HEK293 (cell line): ENCODE measurements at regions not wholly inside any gene's neighbourhood (a gene's known extent, or its start where the extent isn't known, plus 50 kb on each side); places are given as distances from the start of the nearest gene placed in this dataset.

Experiments
- CTCF ChIA-PET: fragments of 350-600 bp; formaldehyde crosslinking; extraction: SDS; loops from one replicate; lab custom pipeline; 2021; ENCODE audit warnings: antibody characterized with exemption; lab: Yijun Ruan, JAX
- POLR2A ChIA-PET: fragments of 300-600 bp; formaldehyde crosslinking; extraction: SDS; loops from one replicate; lab custom pipeline; 2020; ENCODE audit warnings: antibody characterized with exemption, inconsistent platforms; lab: Yijun Ruan, JAX
- H3K27ac ChIP-seq: fragments of 200-500 bp; sonication (Bioruptor generic); 2 replicates; pipeline ENCODE4 v1.5.1; 2014; ENCODE audit warnings: low read depth, low read length, control low read depth, inconsistent platforms; ENCODE audit errors: extremely low read depth
- H3K36me3 ChIP-seq, 2 experiments: fragments of 200-500 bp in 1 of 2; sonication (Bioruptor generic) in 1 of 2; 1 replicate in 1 of 2; 2 replicates in 1 of 2; pipeline ENCODE4 v1.5.1; 2014 to 2017; ENCODE audit warnings: inconsistent platforms in 2 of 2, low read length in 2 of 2; ENCODE audit not compliant: control insufficient read depth in 2 of 2, insufficient read depth in 1 of 2
- H3K4me1 ChIP-seq: fragments of 200-500 bp; sonication (Bioruptor generic); 2 replicates; pipeline ENCODE4 v1.5.1; 2014; ENCODE audit warnings: mild to moderate bottlenecking, low read length, inconsistent platforms; ENCODE audit not compliant: control insufficient read depth, insufficient read depth
- H3K4me3 ChIP-seq: 2 replicates; pipeline ENCODE4 v1.5.1; 2011; ENCODE audit warnings: low read depth, mild to moderate bottlenecking, control low read depth, low read length, moderate library complexity
- H3K9me3 ChIP-seq: fragments of 200-500 bp; sonication (Bioruptor generic); 2 replicates; pipeline ENCODE4 v1.5.1; 2014; ENCODE audit warnings: low read depth, low read length, inconsistent platforms; ENCODE audit not compliant: control insufficient read depth, insufficient read depth
- BCL11A ChIP-seq: fragments of 450-650 bp; formaldehyde crosslinking; IDR thresholded peaks from 2 replicates; pipeline ENCODE4 v1.5.1; 2016; ENCODE audit warnings: low read depth, missing biosample characterization, missing genetic modification characterization
- BCL11B ChIP-seq: fragments of 450-650 bp; formaldehyde crosslinking; IDR thresholded peaks from 2 replicates; pipeline ENCODE4 v1.5.1; 2016; ENCODE audit warnings: low read depth, missing biosample characterization, missing genetic modification characterization
- GLI2 ChIP-seq: fragments of 450-650 bp; formaldehyde crosslinking; IDR thresholded peaks from 2 replicates; pipeline ENCODE4; 2017; ENCODE audit warnings: missing biosample characterization, missing genetic modification characterization, low read depth, borderline replicate concordance
- GLIS2 ChIP-seq: fragments of 450-650 bp; formaldehyde crosslinking; IDR thresholded peaks from 2 replicates; pipeline ENCODE4 v1.5.1; 2016; ENCODE audit warnings: missing biosample characterization, missing genetic modification characterization
- KLF7 ChIP-seq: fragments of 450-650 bp; formaldehyde crosslinking; IDR thresholded peaks from 2 replicates; pipeline ENCODE4 v1.5.1; 2016; ENCODE audit warnings: missing biosample characterization, missing genetic modification characterization, borderline replicate concordance
- KLF9 ChIP-seq: fragments of 450-650 bp; formaldehyde crosslinking; IDR thresholded peaks from 2 replicates; pipeline ENCODE4 v1.5.1; 2016; ENCODE audit warnings: missing biosample characterization, missing genetic modification characterization, low read depth
- MYNN ChIP-seq: fragments of 450-650 bp; formaldehyde crosslinking; IDR thresholded peaks from 2 replicates; pipeline ENCODE4 v1.5.1; 2016; ENCODE audit warnings: missing biosample characterization, missing genetic modification characterization, borderline replicate concordance
- OSR2 ChIP-seq: fragments of 450-650 bp; formaldehyde crosslinking; IDR thresholded peaks from 2 replicates; pipeline ENCODE4 v1.5.1; 2016; ENCODE audit warnings: missing biosample characterization, missing genetic modification characterization
- OVOL3 ChIP-seq: fragments of 450-650 bp; formaldehyde crosslinking; IDR thresholded peaks from 2 replicates; pipeline ENCODE4 v1.5.1; 2016; ENCODE audit warnings: missing biosample characterization, missing genetic modification characterization
- RBAK ChIP-seq: fragments of 450-650 bp; formaldehyde crosslinking; IDR thresholded peaks from 2 replicates; pipeline ENCODE4 v1.5.1; 2016; ENCODE audit warnings: missing biosample characterization, missing genetic modification characterization
- SCRT1 ChIP-seq: fragments of 450-650 bp; formaldehyde crosslinking; IDR thresholded peaks from 2 replicates; pipeline ENCODE4 v1.5.1; 2016; ENCODE audit warnings: missing biosample characterization, missing genetic modification characterization, borderline replicate concordance
- TCF7L2 ChIP-seq: IDR thresholded peaks from 2 replicates; pipeline ENCODE4 v1.6.1; 2011; ENCODE audit warnings: low read depth, mild to moderate bottlenecking, inconsistent platforms, low read length, moderate library complexity, borderline replicate concordance
- ZBTB1 ChIP-seq: fragments of 450-650 bp; formaldehyde crosslinking; IDR thresholded peaks from 2 replicates; pipeline ENCODE4 v1.5.1; 2016; ENCODE audit warnings: missing biosample characterization, missing genetic modification characterization
- ZEB2 ChIP-seq: fragments of 450-650 bp; formaldehyde crosslinking; IDR thresholded peaks from 2 replicates; pipeline ENCODE4 v1.5.1; 2016; ENCODE audit warnings: missing biosample characterization, missing genetic modification characterization
- ZNF121 ChIP-seq: fragments of 450-650 bp; formaldehyde crosslinking; IDR thresholded peaks from 2 replicates; pipeline ENCODE4 v1.5.1; 2016; ENCODE audit warnings: missing biosample characterization, missing genetic modification characterization
- ZNF16 ChIP-seq: fragments of 450-650 bp; formaldehyde crosslinking; IDR thresholded peaks from 2 replicates; pipeline ENCODE4 v1.5.1; 2016; ENCODE audit warnings: low read depth, missing biosample characterization, missing genetic modification characterization
- ZNF274 ChIP-seq, 2 experiments: fragments of 200-500 bp in 1 of 2; fragments of 450-650 bp in 1 of 2; sonication (Bioruptor generic) in 1 of 2; formaldehyde crosslinking in 1 of 2; IDR thresholded peaks; 2 replicates each; pipeline versions ENCODE4 v1.5.1 to v1.6.1; 2014 to 2016; ENCODE audit warnings: borderline replicate concordance in 1 of 2, inconsistent platforms in 1 of 2, low read length in 1 of 2, missing biosample characterization in 1 of 2, missing genetic modification characterization in 1 of 2
- ZNF280D ChIP-seq: fragments of 450-650 bp; formaldehyde crosslinking; IDR thresholded peaks from 2 replicates; pipeline ENCODE4 v1.5.1; 2016; ENCODE audit warnings: missing biosample characterization, missing genetic modification characterization
- ZNF292 ChIP-seq: fragments of 450-650 bp; formaldehyde crosslinking; IDR thresholded peaks from 2 replicates; pipeline ENCODE4 v1.5.1; 2016; ENCODE audit warnings: low read depth, missing biosample characterization, missing genetic modification characterization, borderline replicate concordance
- ZNF311 ChIP-seq: fragments of 450-650 bp; formaldehyde crosslinking; IDR thresholded peaks from 2 replicates; pipeline ENCODE4 v1.5.1; 2017; ENCODE audit warnings: missing biosample characterization, missing genetic modification characterization, borderline replicate concordance
- ZNF585B ChIP-seq: fragments of 450-650 bp; formaldehyde crosslinking; IDR thresholded peaks from 2 replicates; pipeline ENCODE4 v1.5.1; 2016; ENCODE audit warnings: missing biosample characterization, missing genetic modification characterization
- ZNF596 ChIP-seq: fragments of 450-650 bp; IDR thresholded peaks from 2 replicates; pipeline ENCODE4 v1.5.0; 2018; ENCODE audit warnings: missing biosample characterization, mild to moderate bottlenecking, missing genetic modification characterization, moderate library complexity
- ZNF792 ChIP-seq: fragments of 450-650 bp; formaldehyde crosslinking; IDR thresholded peaks from 2 replicates; pipeline ENCODE4 v1.5.1; 2016; ENCODE audit warnings: missing biosample characterization, missing genetic modification characterization
- ZSCAN23 ChIP-seq: fragments of 450-650 bp; formaldehyde crosslinking; IDR thresholded peaks from 2 replicates; pipeline ENCODE4 v1.5.1; 2016; ENCODE audit warnings: missing biosample characterization, missing genetic modification characterization
- TF ChIP-seq, protein P1 (sequence below): fragments of 450-650 bp; formaldehyde crosslinking; IDR thresholded peaks from 2 replicates; pipeline ENCODE4 v1.5.1; 2016; ENCODE audit warnings: missing biosample characterization, missing genetic modification characterization
- TF ChIP-seq, protein P2 (sequence below): fragments of 450-650 bp; formaldehyde crosslinking; IDR thresholded peaks from 2 replicates; pipeline ENCODE4 v1.5.1; 2017; ENCODE audit warnings: missing biosample characterization, missing genetic modification characterization

DNA sequence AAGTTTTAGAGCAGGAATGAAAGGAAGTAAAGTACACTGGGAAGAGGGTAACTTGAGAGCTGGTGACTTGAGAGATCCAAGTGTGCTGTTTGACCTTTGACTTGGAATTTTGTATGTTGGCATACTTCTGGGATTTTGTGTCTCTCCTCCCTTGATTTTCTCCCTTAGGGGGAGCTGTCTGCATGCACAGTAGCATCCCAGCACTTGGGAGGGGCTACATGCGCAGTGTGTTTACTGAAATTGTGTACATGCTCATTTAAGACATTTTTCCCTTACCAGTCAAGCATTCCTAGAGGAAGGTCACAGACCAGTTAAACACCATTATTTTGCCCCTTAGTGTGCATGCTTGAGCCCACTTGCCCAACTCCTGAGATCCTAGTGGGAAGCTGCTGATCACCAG lies 120.1 kb downstream of the ZNF622 start:
- no peak for TF ChIP-seq ZSCAN23 (tag by site-specific recombination)
- TF ChIP-seq OVOL3 (tag by site-specific recombination), result no peak
- TF ChIP-seq OSR2, result no peak
- TF ChIP-seq MYNN (tag by site-specific recombination), result no peak
- TF ChIP-seq ZEB2, result no peak
- no peak for TF ChIP-seq GLI2
- TF ChIP-seq, all 188 proteins: peak for 0
- ChIA-PET POLR2A (no interaction called here), CTCF (interaction anchor here (0.6 to 0.9 kb wide), 2 partner anchors 84 to 140 kb away, joined by 4 read pairs; no protein-coding TSS in a partner anchor)
- no peaks in the 10 kb centered on the region; the same call in 1 of the 2 replicates for H3K9me3 ChIP-seq
- no peaks in the 10 kb centered on the region for H3K36me3 ChIP-seq
- no peaks in the 10 kb centered on the region for H3K4me1 ChIP-seq
- H3K27ac ChIP-seq, result no peak overlapping the region
- no peak overlapping the region for H3K4me3 ChIP-seq

DNA sequence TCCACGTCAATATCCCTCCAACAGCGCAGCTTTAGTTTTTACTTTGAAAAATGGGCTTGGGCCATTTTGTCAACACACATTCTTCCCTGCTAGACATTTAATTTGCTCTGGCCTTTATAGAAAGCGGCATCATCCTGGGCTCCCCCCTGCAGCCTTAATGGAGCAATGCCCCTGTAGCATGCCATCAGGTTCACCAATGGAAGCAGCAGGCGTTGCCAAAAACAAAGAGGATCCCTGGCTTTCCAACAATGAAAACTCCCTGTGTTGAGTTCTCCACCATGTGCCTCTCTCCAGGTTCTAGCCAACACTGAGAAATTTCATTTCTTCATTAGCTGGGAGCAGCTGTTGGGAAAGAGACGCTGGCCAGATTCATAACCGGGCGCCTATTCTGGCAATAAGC lies 139.5 kb downstream of the ZNF622 start:
- ChIA-PET POLR2A (no interaction called here), CTCF (no interaction called here)
- Histone ChIP-seq H3K27ac (no peak overlapping the region), H3K36me3 (no peaks in the 10 kb centered on the region), H3K4me1 (no peaks in the 10 kb centered on the region), H3K4me3 (no peak overlapping the region), H3K9me3 (no peaks in the 10 kb centered on the region)
- TF ChIP-seq, protein P1, sequence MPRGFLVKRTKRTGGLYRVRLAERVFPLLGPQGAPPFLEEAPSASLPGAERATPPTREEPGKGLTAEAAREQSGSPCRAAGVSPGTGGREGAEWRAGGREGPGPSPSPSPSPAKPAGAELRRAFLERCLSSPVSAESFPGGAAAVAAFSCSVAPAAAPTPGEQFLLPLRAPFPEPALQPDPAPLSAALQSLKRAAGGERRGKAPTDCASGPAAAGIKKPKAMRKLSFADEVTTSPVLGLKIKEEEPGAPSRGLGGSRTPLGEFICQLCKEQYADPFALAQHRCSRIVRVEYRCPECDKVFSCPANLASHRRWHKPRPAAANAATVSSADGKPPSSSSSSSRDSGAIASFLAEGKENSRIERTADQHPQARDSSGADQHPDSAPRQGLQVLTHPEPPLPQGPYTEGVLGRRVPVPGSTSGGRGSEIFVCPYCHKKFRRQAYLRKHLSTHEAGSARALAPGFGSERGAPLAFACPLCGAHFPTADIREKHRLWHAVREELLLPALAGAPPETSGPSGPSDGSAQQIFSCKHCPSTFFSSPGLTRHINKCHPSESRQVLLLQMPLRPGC (tag by site-specific recombination), result no peak
- no peak for TF ChIP-seq ZNF121 (tag by site-specific recombination)
- no peak for TF ChIP-seq BCL11B
- TF ChIP-seq ZNF16, result no peak

DNA sequence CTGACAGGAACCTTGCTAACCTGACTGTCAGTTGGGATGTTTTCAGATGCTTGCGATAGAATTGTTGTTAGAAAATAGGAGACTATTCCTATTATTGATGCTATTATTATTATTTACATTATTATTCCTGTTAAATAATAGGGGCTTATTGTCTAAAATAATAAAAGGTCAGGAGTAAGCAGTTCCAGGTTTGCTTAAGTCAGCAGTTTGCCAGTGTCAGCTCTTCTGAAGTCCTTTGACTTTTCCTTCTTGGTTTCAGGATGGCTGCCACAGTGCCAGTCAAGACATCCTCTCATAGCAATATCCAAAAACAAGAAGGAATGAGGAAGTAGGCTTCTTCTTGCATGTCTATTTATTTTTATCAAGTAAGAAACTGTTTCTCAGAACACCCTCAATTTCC lies 141.7 kb upstream of the MARCHF11 start:
- H3K9me3 ChIP-seq, result no peaks in the 10 kb centered on the region
- no peaks in the 10 kb centered on the region for H3K36me3 ChIP-seq
- H3K4me3 ChIP-seq, result no peak overlapping the region
- no peaks in the 10 kb centered on the region for H3K4me1 ChIP-seq
- ChIA-PET CTCF (interaction anchor here (0.6 kb wide), 1 partner anchor 29 kb away, joined by 4 read pairs; no protein-coding TSS in a partner anchor), POLR2A (interaction anchor here (0.5 kb wide), 1 partner anchor 835 kb away, joined by 6 read pairs; no protein-coding TSS in a partner anchor)
- TF ChIP-seq ZNF274 (IDR thresholded peaks at IDR 0.05; ENCODE audit: low read length) (no peak), ZNF274 (tag by site-specific recombination; IDR thresholded peaks at IDR 0.05; ENCODE audit: borderline replicate concordance) (no peak), ZNF280D (no peak), ZNF292 (tag by site-specific recombination) (no peak), KLF7 (tag by site-specific recombination) (no peak), KLF9 (tag by site-specific recombination) (no peak), ZNF596 (tag by site-specific recombination) (no peak), ZBTB1 (no peak), ZNF585B (tag by site-specific recombination) (no peak), BCL11A (tag by site-specific recombination) (no peak), ZNF792 (tag by site-specific recombination) (no peak), GLIS2 (tag by site-specific recombination) (no peak), TCF7L2 (no peak), RBAK (no peak), SCRT1 (tag by site-specific recombination) (no peak), ZNF311 (tag by site-specific recombination) (no peak)
- TF ChIP-seq, protein P2, sequence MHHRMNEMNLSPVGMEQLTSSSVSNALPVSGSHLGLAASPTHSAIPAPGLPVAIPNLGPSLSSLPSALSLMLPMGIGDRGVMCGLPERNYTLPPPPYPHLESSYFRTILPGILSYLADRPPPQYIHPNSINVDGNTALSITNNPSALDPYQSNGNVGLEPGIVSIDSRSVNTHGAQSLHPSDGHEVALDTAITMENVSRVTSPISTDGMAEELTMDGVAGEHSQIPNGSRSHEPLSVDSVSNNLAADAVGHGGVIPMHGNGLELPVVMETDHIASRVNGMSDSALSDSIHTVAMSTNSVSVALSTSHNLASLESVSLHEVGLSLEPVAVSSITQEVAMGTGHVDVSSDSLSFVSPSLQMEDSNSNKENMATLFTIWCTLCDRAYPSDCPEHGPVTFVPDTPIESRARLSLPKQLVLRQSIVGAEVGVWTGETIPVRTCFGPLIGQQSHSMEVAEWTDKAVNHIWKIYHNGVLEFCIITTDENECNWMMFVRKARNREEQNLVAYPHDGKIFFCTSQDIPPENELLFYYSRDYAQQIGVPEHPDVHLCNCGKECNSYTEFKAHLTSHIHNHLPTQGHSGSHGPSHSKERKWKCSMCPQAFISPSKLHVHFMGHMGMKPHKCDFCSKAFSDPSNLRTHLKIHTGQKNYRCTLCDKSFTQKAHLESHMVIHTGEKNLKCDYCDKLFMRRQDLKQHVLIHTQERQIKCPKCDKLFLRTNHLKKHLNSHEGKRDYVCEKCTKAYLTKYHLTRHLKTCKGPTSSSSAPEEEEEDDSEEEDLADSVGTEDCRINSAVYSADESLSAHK (tag by site-specific recombination), result no peak
- no peak overlapping the region for H3K27ac ChIP-seq
